Mammary epithelial cell (primary cell): ENCODE measurements at regions not wholly inside any gene's neighbourhood (a gene's known extent, or its start where the extent isn't known, plus 50 kb on each side); places are given as distances from the start of the nearest gene placed in this dataset.

ENCODE experiments used
- EZH2 ChIP-seq: IDR thresholded peaks from 2 replicates; pipeline ENCODE4 v1.6.1; 2012; ENCODE audit warnings: low read length, inconsistent platforms, borderline replicate concordance
- TF ChIP-seq, protein P1 (sequence below), 2 donors: IDR thresholded peaks in 1 of 2; conservative IDR thresholded peaks in 1 of 2; 2 replicates each; pipeline ENCODE4 v1.5.1; 2011 to 2012; ENCODE audit warnings: inconsistent platforms in 2 of 2, low read length in 2 of 2, mild to moderate bottlenecking in 2 of 2, control low read depth in 1 of 2, low read depth in 1 of 2; ENCODE audit not compliant: insufficient read depth in 1 of 2; ENCODE audit errors: extremely low read depth in 1 of 2

DNA sequence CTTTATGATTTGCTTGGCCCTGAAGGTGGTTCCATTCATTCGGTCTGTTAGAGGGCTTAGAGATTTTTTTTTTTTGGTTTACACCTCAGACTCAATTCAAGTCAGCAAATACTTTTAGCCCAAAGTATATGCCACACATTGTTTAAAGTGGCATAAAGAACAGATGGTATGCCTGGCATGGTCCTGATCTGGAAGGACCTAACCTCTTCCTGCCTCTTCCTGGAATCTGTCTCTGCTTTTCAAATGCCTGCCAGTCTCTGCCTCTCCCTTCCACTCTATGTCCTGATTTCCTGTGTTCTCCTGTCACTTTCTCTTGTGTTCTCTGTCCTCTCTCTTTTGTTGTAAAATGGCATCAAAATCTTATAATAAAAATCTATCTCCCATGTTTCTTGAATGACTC lies 158.0 kb downstream of the ANKRD30B start:
- TF ChIP-seq, protein P1, sequence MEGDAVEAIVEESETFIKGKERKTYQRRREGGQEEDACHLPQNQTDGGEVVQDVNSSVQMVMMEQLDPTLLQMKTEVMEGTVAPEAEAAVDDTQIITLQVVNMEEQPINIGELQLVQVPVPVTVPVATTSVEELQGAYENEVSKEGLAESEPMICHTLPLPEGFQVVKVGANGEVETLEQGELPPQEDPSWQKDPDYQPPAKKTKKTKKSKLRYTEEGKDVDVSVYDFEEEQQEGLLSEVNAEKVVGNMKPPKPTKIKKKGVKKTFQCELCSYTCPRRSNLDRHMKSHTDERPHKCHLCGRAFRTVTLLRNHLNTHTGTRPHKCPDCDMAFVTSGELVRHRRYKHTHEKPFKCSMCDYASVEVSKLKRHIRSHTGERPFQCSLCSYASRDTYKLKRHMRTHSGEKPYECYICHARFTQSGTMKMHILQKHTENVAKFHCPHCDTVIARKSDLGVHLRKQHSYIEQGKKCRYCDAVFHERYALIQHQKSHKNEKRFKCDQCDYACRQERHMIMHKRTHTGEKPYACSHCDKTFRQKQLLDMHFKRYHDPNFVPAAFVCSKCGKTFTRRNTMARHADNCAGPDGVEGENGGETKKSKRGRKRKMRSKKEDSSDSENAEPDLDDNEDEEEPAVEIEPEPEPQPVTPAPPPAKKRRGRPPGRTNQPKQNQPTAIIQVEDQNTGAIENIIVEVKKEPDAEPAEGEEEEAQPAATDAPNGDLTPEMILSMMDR (conservative IDR thresholded peaks at IDR 0.05 in 1 of 2, IDR thresholded peaks at IDR 0.05 in 1 of 2; ENCODE audit: extremely low read depth in 1 of 2, insufficient read depth in 1 of 2, low read depth in 1 of 2, low read length in 2 of 2): no peak
- no peak for TF ChIP-seq EZH2
